H9 (cell line): ENCODE measurements at regions not wholly inside any gene's neighbourhood (a gene's known extent, or its start where the extent isn't known, plus 50 kb on each side); places are given as distances from the start of the nearest gene placed in this dataset.

Experiments
- DNase-seq: peaks from one replicate; pipeline ENCODE4 v3.0.0-alpha.2; 2017
- H2AFZ ChIP-seq: one replicate; pipeline ENCODE4 v1.6.1; 2013; ENCODE audit warnings: mild to moderate bottlenecking, low read length, control low read depth, moderate library complexity
- H2AK5ac ChIP-seq: 2 replicates; pipeline ENCODE4 v1.6.1; 2013; ENCODE audit warnings: low read length, control low read depth, mixed read lengths; ENCODE audit not compliant: insufficient read length
- H2BK120ac ChIP-seq: one replicate; pipeline ENCODE4 v1.6.1; 2013; ENCODE audit warnings: low read depth, mild to moderate bottlenecking, low read length, control low read depth, inconsistent platforms; ENCODE audit not compliant: poor library complexity, severe bottlenecking
- H2BK12ac ChIP-seq: 2 replicates; pipeline ENCODE4 v1.6.1; 2013; ENCODE audit warnings: low read length, control low read depth, mixed read lengths, low read depth; ENCODE audit not compliant: insufficient read length
- H2BK15ac ChIP-seq: 2 replicates; pipeline ENCODE4 v1.6.1; 2013; ENCODE audit warnings: low read depth, low read length, control low read depth
- H2BK20ac ChIP-seq: one replicate; pipeline ENCODE4 v1.6.1; 2013; ENCODE audit warnings: low read depth, mild to moderate bottlenecking, low read length, control low read depth, inconsistent platforms; ENCODE audit not compliant: poor library complexity, severe bottlenecking
- H2BK5ac ChIP-seq: 2 replicates; pipeline ENCODE4 v1.6.1; 2013; ENCODE audit warnings: low read length, control low read depth, mixed read lengths; ENCODE audit not compliant: insufficient read length
- H3K14ac ChIP-seq: 2 replicates; pipeline ENCODE4 v1.6.1; 2013; ENCODE audit warnings: low read length, control low read depth; ENCODE audit not compliant: insufficient read depth
- H3K18ac ChIP-seq: 2 replicates; pipeline ENCODE4 v1.6.1; 2013; ENCODE audit warnings: low read depth, mild to moderate bottlenecking, mixed read lengths, low read length, control low read depth; ENCODE audit not compliant: insufficient read length
- H3K23ac ChIP-seq: 2 replicates; pipeline ENCODE4 v1.6.1; 2013; ENCODE audit warnings: low read length, control low read depth, mixed read lengths, low read depth; ENCODE audit not compliant: insufficient read length
- H3K23me2 ChIP-seq: 2 replicates; pipeline ENCODE4 v1.6.1; 2013; ENCODE audit warnings: low read depth, mild to moderate bottlenecking, mixed read lengths, low read length, control low read depth; ENCODE audit not compliant: insufficient read length, poor library complexity, severe bottlenecking
- H3K27ac ChIP-seq: 2 replicates; pipeline ENCODE4 v1.5.1; 2013; ENCODE audit warnings: low read length, control low read depth, mixed read lengths, low read depth; ENCODE audit not compliant: insufficient read length
- H3K27me3 ChIP-seq: 2 replicates; pipeline ENCODE4 v1.6.1; 2013; ENCODE audit warnings: low read length, control low read depth, inconsistent platforms; ENCODE audit not compliant: insufficient read depth
- H3K4ac ChIP-seq: 2 replicates; pipeline ENCODE4 v1.6.1; 2013; ENCODE audit warnings: low read depth, mild to moderate bottlenecking, control low read depth, inconsistent platforms, low read length, moderate library complexity
- H3K4me1 ChIP-seq: 2 replicates; pipeline ENCODE4 v1.6.1; 2013; ENCODE audit warnings: low read length, control low read depth, inconsistent platforms; ENCODE audit not compliant: insufficient read depth
- H3K4me2 ChIP-seq: 2 replicates; pipeline ENCODE4 v1.6.1; 2013; ENCODE audit warnings: low read length, control low read depth, mixed read lengths; ENCODE audit not compliant: insufficient read length, insufficient read depth
- H3K56ac ChIP-seq: 2 replicates; pipeline ENCODE4 v1.6.1; 2013; ENCODE audit warnings: low read depth, mild to moderate bottlenecking, mixed read lengths, low read length, control low read depth; ENCODE audit not compliant: insufficient read length
- H3K79me1 ChIP-seq: 2 replicates; pipeline ENCODE4 v1.6.1; 2013; ENCODE audit warnings: low read depth, mild to moderate bottlenecking, moderate library complexity, low read length, control low read depth, inconsistent platforms; ENCODE audit not compliant: insufficient read depth, poor library complexity, severe bottlenecking
- H3K79me2 ChIP-seq: 2 replicates; pipeline ENCODE4 v1.6.1; 2013; ENCODE audit warnings: low read length, control low read depth, inconsistent platforms; ENCODE audit not compliant: insufficient read depth
- H3K9ac ChIP-seq: 2 replicates; pipeline ENCODE4 v1.6.1; 2013; ENCODE audit warnings: low read length, control low read depth, mixed read lengths; ENCODE audit not compliant: insufficient read length; ENCODE audit errors: extremely low read depth
- H3K9me3 ChIP-seq: one replicate; pipeline ENCODE4 v1.6.1; 2013; ENCODE audit warnings: low read depth, low read length, inconsistent platforms; ENCODE audit not compliant: control insufficient read depth
- H3T11ph ChIP-seq: one replicate; pipeline ENCODE4 v1.6.1; 2013; ENCODE audit warnings: mild to moderate bottlenecking, low read length, control low read depth, inconsistent platforms
- H4K20me1 ChIP-seq: one replicate; pipeline ENCODE4 v1.6.1; 2013; ENCODE audit not compliant: control insufficient read depth, insufficient read length, insufficient read depth
- H4K5ac ChIP-seq: 2 replicates; pipeline ENCODE4 v1.6.1; 2013; ENCODE audit warnings: low read depth, mild to moderate bottlenecking, mixed read lengths, low read length, control low read depth; ENCODE audit not compliant: insufficient read length
- H4K8ac ChIP-seq: replicated peaks from 2 replicates; pipeline ENCODE4 v1.6.1; 2013; ENCODE audit warnings: low read length, control low read depth, mixed read lengths, low read depth; ENCODE audit not compliant: insufficient read length
- H4K91ac ChIP-seq: 2 replicates; pipeline ENCODE4 v1.6.1; 2013; ENCODE audit warnings: low read depth, mild to moderate bottlenecking, moderate library complexity, mixed read lengths, low read length, control low read depth; ENCODE audit not compliant: insufficient read length
- H3K27ac Mint-ChIP-seq, 3 experiments: 2 replicates in 2 of 3; 3 replicates in 1 of 3; pipeline ENCODE4 v1.8.0; 2020 to 2021; ENCODE audit warnings: mixed read lengths in 3 of 3, mild to moderate bottlenecking in 1 of 3, moderate library complexity in 1 of 3
- H3K27me3 Mint-ChIP-seq: 2 replicates; pipeline ENCODE4 v1.8.0; 2021; ENCODE audit warnings: low read depth, mild to moderate bottlenecking, moderate library complexity, mixed read lengths
- H3K36me3 Mint-ChIP-seq, 3 experiments: 2 replicates in 2 of 3; 3 replicates in 1 of 3; pipeline ENCODE4 v1.8.0; 2020 to 2021; ENCODE audit warnings: low read depth in 3 of 3, mixed read lengths in 3 of 3; ENCODE audit not compliant: insufficient read depth in 1 of 3
- H3K4me1 Mint-ChIP-seq, 2 experiments: 2 replicates each; pipeline ENCODE4 v1.8.0; 2020; ENCODE audit warnings: mixed read lengths in 2 of 2
- H3K4me3 Mint-ChIP-seq, 2 experiments: 2 replicates in 1 of 2; 3 replicates in 1 of 2; pipeline ENCODE4 v1.8.0; 2020 to 2021; ENCODE audit warnings: mild to moderate bottlenecking in 2 of 2, mixed read lengths in 2 of 2, moderate library complexity in 1 of 2
- H3K9me3 Mint-ChIP-seq, 2 experiments: 2 replicates in 1 of 2; 3 replicates in 1 of 2; pipeline ENCODE4 v1.8.0; 2020; ENCODE audit warnings: mild to moderate bottlenecking in 2 of 2, mixed read lengths in 2 of 2, moderate library complexity in 1 of 2
- WGBS: extraction: QIAGEN DNeasy Blood & Tissue Kit; methylation state at CpG from one replicate; pipeline ENCODE4 v1.1.7; 2013; ENCODE audit warnings: missing lambda C conversion rate, low lambda C conversion rate, mixed read lengths; ENCODE audit not compliant: insufficient read length; ENCODE audit errors: extremely low coverage; 5-methylcytosine and 5-hydroxymethylcytosine counted together
- TF ChIP-seq, protein P1 (sequence below): fragments of 200-600 bp; sonication (generic); conservative IDR thresholded peaks from 3 replicates; pipeline ENCODE4 v1.8.0; 2021; ENCODE audit warnings: antibody characterized with exemption, mild to moderate bottlenecking

DNA sequence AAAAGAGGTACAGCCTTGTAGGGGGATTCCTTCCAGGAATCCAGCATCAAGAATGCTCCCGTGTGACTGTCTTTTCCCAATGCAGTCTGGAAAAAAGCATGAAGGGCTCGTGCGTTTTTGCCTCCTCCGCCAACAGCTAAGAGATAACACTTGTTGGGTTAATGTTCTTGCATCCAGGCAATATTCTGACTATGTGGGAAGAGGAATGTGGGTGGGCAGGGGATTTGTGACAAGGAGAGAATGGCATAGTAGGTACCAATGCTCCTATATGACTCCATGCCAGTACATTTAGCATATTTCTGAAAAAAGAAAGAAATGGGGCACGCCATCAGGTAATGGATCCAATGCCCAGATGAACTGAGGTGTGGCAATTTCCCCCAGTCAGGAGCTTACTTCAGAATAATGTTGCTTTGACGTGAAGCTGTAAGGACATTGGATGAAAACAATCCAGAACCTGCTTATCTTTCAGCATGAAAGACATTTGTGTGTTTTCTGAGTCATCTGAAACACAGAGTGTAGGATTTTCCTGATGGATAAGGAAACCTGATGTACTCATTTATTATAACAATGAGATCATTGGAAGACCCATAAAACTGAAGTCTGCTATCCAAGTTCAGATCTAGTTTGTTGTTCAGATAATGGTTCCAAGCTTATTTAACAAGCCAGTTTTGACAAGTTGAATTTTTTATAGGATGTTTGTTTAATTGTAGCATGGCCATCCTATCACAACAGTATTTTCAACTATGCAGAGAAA, 105.5 kb downstream of the LYPLAL1 start:
- H2BK12ac ChIP-seq, result no peak overlapping the region
- Mint-ChIP-seq H3K27me3 (no peaks in the 10 kb centered on the region), H3K9me3 (no peaks in the 10 kb centered on the region), H3K4me1 (no peaks in the 10 kb centered on the region), H3K27ac (no peak overlapping the region; a peak in 1 of 7 replicates), H3K36me3 (no peaks in the 10 kb centered on the region), H3K4me3 (no peak overlapping the region)
- H2AK5ac ChIP-seq, result no peak overlapping the region
- TF ChIP-seq, protein P1, sequence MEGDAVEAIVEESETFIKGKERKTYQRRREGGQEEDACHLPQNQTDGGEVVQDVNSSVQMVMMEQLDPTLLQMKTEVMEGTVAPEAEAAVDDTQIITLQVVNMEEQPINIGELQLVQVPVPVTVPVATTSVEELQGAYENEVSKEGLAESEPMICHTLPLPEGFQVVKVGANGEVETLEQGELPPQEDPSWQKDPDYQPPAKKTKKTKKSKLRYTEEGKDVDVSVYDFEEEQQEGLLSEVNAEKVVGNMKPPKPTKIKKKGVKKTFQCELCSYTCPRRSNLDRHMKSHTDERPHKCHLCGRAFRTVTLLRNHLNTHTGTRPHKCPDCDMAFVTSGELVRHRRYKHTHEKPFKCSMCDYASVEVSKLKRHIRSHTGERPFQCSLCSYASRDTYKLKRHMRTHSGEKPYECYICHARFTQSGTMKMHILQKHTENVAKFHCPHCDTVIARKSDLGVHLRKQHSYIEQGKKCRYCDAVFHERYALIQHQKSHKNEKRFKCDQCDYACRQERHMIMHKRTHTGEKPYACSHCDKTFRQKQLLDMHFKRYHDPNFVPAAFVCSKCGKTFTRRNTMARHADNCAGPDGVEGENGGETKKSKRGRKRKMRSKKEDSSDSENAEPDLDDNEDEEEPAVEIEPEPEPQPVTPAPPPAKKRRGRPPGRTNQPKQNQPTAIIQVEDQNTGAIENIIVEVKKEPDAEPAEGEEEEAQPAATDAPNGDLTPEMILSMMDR, result no peak
- no peak overlapping the region for H3K14ac ChIP-seq
- H3K27ac ChIP-seq, result no peak overlapping the region
- no peaks in the 10 kb centered on the region for H3K9me3 ChIP-seq
- no peak overlapping the region for H3K4ac ChIP-seq
- H4K91ac ChIP-seq, result no peak overlapping the region
- no peak overlapping the region for H2BK15ac ChIP-seq
- H3K4me1 ChIP-seq, result no peaks in the 10 kb centered on the region
- no peak overlapping the region for H2BK5ac ChIP-seq
- no peak overlapping the region for H2BK120ac ChIP-seq
- H2AFZ ChIP-seq, result no peak overlapping the region
- no peaks in the 10 kb centered on the region for H3K27me3 ChIP-seq
- H3K9ac ChIP-seq, result no peak overlapping the region
- H3K23ac ChIP-seq, result no peak overlapping the region
- H3K4me2 ChIP-seq, result no peak overlapping the region
- no peaks in the 10 kb centered on the region for H3K79me2 ChIP-seq
- no CpG with 5 or more reads among the region's 6 CpGs for WGBS
- no peak overlapping the region for H3K18ac ChIP-seq
- no peak overlapping the region for H4K8ac ChIP-seq
- no peak overlapping the region for H4K5ac ChIP-seq
- DNase-seq, result no peak
- H4K20me1 ChIP-seq, result no peaks in the 10 kb centered on the region
- no peak overlapping the region for H3T11ph ChIP-seq
- no peak overlapping the region for H3K56ac ChIP-seq
- H3K79me1 ChIP-seq, result no peaks in the 10 kb centered on the region
- no peaks in the 10 kb centered on the region for H3K23me2 ChIP-seq
- H2BK20ac ChIP-seq, result no peak overlapping the region
